Kidney epithelial cell (primary cell): ENCODE measurements at regions not wholly inside any gene's neighbourhood (a gene's known extent, or its start where the extent isn't known, plus 50 kb on each side); places are given as distances from the start of the nearest gene placed in this dataset.

Source experiments
- DNase-seq: peaks from one replicate; pipeline ENCODE4 v3.0.0-alpha.2; 2010; ENCODE audit warnings: low read depth
- H3K27me3 ChIP-seq: 2 replicates; pipeline ENCODE4 v1.6.0; 2011; ENCODE audit warnings: low read length; ENCODE audit not compliant: control insufficient read depth, insufficient read depth
- H3K36me3 ChIP-seq: 2 replicates; pipeline ENCODE4 v1.5.1; 2011; ENCODE audit warnings: low read length; ENCODE audit not compliant: control insufficient read depth, insufficient read depth
- H3K4me3 ChIP-seq: 2 replicates; pipeline ENCODE4 v1.5.1; 2011; ENCODE audit warnings: low read depth, mild to moderate bottlenecking, control low read depth, low read length
- TF ChIP-seq, protein P1 (sequence below): IDR thresholded peaks from 2 replicates; pipeline ENCODE4 v1.5.1; 2011; ENCODE audit warnings: mild to moderate bottlenecking, moderate library complexity, low read length, control low read depth, inconsistent platforms; ENCODE audit not compliant: insufficient read depth, poor library complexity, severe bottlenecking

DNA sequence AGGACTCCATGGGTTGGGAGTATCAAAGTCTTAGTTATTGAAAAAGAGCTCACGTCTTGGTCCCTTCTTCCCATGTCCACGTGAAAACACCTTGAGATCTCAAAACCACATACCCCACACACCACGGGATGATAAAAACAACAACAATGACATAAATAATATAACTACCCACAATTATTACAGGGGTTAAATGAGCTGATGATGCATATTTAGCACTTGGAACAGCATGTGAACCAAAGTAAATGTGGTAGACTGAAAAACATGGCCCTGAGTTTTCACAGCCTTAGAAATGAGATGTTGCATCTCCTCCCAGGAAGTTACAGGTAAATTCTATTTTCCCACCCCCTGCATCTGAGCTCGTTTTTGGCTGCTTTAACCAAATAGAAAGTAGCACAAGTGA lies 208.9 kb downstream of the C16orf95 start:
- Histone ChIP-seq H3K27me3 (no peaks in the 10 kb centered on the region), H3K36me3 (no peaks in the 10 kb centered on the region), H3K4me3 (no peak overlapping the region)
- TF ChIP-seq, protein P1, sequence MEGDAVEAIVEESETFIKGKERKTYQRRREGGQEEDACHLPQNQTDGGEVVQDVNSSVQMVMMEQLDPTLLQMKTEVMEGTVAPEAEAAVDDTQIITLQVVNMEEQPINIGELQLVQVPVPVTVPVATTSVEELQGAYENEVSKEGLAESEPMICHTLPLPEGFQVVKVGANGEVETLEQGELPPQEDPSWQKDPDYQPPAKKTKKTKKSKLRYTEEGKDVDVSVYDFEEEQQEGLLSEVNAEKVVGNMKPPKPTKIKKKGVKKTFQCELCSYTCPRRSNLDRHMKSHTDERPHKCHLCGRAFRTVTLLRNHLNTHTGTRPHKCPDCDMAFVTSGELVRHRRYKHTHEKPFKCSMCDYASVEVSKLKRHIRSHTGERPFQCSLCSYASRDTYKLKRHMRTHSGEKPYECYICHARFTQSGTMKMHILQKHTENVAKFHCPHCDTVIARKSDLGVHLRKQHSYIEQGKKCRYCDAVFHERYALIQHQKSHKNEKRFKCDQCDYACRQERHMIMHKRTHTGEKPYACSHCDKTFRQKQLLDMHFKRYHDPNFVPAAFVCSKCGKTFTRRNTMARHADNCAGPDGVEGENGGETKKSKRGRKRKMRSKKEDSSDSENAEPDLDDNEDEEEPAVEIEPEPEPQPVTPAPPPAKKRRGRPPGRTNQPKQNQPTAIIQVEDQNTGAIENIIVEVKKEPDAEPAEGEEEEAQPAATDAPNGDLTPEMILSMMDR = no peak
- DNase-seq = no peak

DNA sequence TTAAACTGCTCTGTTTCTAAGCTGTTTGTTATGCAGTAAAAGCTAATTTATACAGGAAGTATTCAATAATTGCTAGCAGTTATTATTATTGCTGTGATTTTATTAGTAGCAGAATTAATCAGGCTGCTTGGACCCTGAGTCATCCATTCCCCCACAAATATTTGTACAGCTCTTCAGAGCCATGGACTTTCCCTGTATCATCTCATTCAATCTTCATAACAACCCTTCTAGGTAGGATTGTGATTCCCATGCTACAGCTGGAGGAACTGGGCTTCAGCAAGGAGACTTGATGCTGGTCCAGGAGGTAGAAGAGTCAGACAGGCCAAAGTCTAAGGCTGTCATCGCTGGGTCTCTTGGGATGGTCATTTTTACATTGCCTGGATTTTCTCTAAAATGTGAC lies 208.3 kb downstream of the C16orf95 start:
- no peak overlapping the region for H3K4me3 ChIP-seq
- no peak for DNase-seq
- no peaks in the 10 kb centered on the region for H3K36me3 ChIP-seq
- no peaks in the 10 kb centered on the region for H3K27me3 ChIP-seq
- TF ChIP-seq, protein P1 = no peak

DNA sequence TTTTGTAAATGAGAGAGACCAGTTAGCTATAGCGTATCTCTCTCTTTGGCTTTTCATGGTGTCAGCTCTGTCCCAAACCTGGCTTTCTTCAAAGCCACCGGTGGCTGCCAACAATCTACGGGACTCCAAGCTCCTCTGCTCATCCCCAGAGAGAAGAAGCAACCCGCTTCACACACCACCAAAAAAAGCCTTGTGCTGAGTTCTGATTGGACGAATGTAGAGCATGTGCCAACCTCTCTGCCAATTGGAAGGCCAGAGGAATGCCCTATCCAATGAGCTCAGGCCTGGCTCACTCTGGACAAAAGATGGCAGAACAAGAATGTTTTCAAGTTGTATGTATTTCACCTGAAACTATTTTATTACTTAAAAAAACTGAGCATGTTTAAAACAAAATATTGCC lies 202.4 kb downstream of the C16orf95 start:
- H3K27me3 ChIP-seq = no peaks in the 10 kb centered on the region
- H3K36me3 ChIP-seq = no peaks in the 10 kb centered on the region
- no peak overlapping the region for H3K4me3 ChIP-seq
- DNase-seq = no peak
- TF ChIP-seq, protein P1 = no peak

DNA sequence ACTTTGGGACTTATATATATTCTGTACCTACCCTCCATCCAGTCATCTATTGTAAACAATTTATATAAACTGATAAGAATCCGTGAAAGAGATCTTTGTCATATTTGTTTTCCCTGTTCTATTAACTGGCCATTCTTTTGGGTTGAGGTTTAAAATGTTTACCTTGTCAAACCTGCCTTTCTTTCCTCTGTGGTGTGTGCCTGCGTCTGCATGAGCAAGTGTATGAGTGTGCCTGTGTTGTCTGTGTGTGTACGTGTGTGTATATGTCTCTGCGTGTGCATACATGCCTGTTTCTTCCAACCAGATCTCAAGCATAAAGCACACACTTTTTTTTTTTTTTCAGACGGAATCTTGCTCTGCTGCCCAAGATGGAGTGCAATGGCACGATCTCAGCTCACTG lies 201.5 kb downstream of the C16orf95 start:
- Histone ChIP-seq H3K27me3 (no peaks in the 10 kb centered on the region), H3K36me3 (no peaks in the 10 kb centered on the region), H3K4me3 (no peak overlapping the region)
- TF ChIP-seq, protein P1 = no peak
- no peak for DNase-seq

DNA sequence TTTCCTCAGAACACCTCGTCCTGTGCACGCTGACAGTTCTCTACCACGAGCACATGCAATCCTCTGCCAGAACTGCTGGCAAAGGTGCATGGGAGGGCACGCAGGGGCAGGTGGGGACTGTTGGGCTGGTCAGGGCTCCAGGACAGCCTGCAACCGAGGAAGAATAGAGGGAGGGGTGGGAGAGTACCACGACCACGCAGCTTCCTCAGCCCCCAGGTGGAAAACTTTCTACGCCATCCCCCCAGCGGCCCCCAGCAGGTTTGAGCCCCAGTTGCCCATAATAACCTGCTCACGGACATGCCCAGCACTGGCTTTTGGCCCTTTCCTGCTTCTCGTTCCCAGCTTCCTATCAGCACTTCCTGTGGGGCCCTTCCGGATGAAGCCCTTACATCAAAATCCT lies 199.3 kb downstream of the C16orf95 start:
- no peaks in the 10 kb centered on the region for H3K27me3 ChIP-seq
- TF ChIP-seq, protein P1 = no peak
- H3K4me3 ChIP-seq = no peak overlapping the region
- no peak for DNase-seq
- no peaks in the 10 kb centered on the region for H3K36me3 ChIP-seq

DNA sequence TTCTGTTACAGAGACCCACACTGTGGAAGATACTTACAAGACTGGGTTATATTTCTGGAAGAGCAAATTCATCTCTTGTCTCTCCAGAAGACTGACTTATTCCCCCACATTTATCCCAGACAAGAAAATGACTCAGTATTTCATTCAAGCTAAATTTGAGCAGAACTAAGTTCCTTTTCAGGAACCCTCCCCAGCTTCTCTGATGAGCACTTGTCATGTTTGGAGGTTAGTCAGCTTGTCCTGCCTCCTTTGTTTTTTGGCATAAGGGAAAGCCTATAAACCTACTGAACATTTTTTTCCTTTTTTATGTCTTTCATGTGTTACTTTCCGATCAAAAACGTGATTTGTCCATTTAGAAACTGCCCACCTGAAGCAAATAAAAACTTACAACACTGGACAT lies 198.0 kb downstream of the C16orf95 start:
- Histone ChIP-seq H3K36me3 (no peaks in the 10 kb centered on the region), H3K27me3 (no peaks in the 10 kb centered on the region), H3K4me3 (no peak overlapping the region)
- DNase-seq = no peak
- TF ChIP-seq, protein P1 = no peak
